Neural cell (in vitro differentiated cells): ENCODE measurements at regions not wholly inside any gene's neighbourhood (a gene's known extent, or its start where the extent isn't known, plus 50 kb on each side); places are given as distances from the start of the nearest gene placed in this dataset.

Experiments
- CTCF ChIP-seq: fragments of 450-650 bp; IDR thresholded peaks from 2 replicates; pipeline ENCODE4 v1.5.1; 2014; ENCODE audit warnings: antibody characterized with exemption, mild to moderate bottlenecking, moderate library complexity; ENCODE audit not compliant: poor library complexity, severe bottlenecking
- EP300 ChIP-seq: fragments of 450-650 bp; conservative IDR thresholded peaks from 2 replicates; pipeline ENCODE4 v1.6.1; 2014; ENCODE audit warnings: antibody characterized with exemption, mild to moderate bottlenecking, moderate library complexity; ENCODE audit not compliant: poor library complexity, severe bottlenecking
- EZH2 ChIP-seq: fragments of 200-600, 300-800 bp; shearing (Covaris generic), sonication (generic); IDR thresholded peaks from 2 replicates; pipeline ENCODE4 v1.6.1; 2014; ENCODE audit warnings: antibody characterized with exemption, low read length, borderline replicate concordance, mild to moderate bottlenecking; ENCODE audit not compliant: insufficient read depth, poor library complexity, severe bottlenecking
- POLR2AphosphoS5 ChIP-seq: IDR thresholded peaks from 2 replicates; pipeline ENCODE4 v1.6.1; 2012
- RAD21 ChIP-seq: fragments of 450-650 bp; conservative IDR thresholded peaks from 2 replicates; pipeline ENCODE4 v1.6.1; 2014; ENCODE audit warnings: antibody characterized with exemption, mild to moderate bottlenecking, moderate library complexity
- SMC3 ChIP-seq: fragments of 450-650 bp; conservative IDR thresholded peaks from 2 replicates; pipeline ENCODE4 v1.6.1; 2014; ENCODE audit warnings: antibody characterized with exemption, mild to moderate bottlenecking, moderate library complexity; ENCODE audit not compliant: poor library complexity

GRCh38 chr2:42984617-42985016 lies 192.2 kb upstream of the HAAO start:
- TF ChIP-seq CTCF: no peak
- no peak for TF ChIP-seq POLR2AphosphoS5
- TF ChIP-seq EP300: no peak
- no peak for TF ChIP-seq EZH2
- no peak for TF ChIP-seq SMC3
- no peak for TF ChIP-seq RAD21
